ENCODE measurements at regions not wholly inside any gene's neighbourhood (a gene's known extent, or its start where the extent isn't known, plus 50 kb on each side); places are given as distances from the start of the nearest gene placed in this dataset.

GRCh38 chr5:169393907-169394306, 93.0 kb upstream of the SLIT3 start:
- TF ChIP-seq CTCF (IDR thresholded peaks at IDR 0.05) (no peak), EP300 (IDR thresholded peaks at IDR 0.05) (no peak), POLR2AphosphoS5 (IDR thresholded peaks at IDR 0.05) (no peak)

All from stomach (tissue), 4 donors.